Testis (tissue), 2 donors: ENCODE measurements at regions not wholly inside any gene's neighbourhood (a gene's known extent, or its start where the extent isn't known, plus 50 kb on each side); places are given as distances from the start of the nearest gene placed in this dataset.

ENCODE experiments used
- DNase-seq: peaks from one replicate; pipeline ENCODE4 v3.0.0-alpha.2; 2019
- H3K27ac ChIP-seq, 2 donors: fragments of 200-600 bp; sonication (generic); one replicate each; pipeline ENCODE4 v1.5.1; 2019
- H3K27me3 ChIP-seq: fragments of 200-600 bp; sonication (generic); one replicate; pipeline ENCODE4 v1.5.1; 2019
- H3K36me3 ChIP-seq: fragments of 200-600 bp; sonication (generic); one replicate; pipeline ENCODE4 v1.5.1; 2017; ENCODE audit warnings: low read depth; ENCODE audit errors: missing control alignments
- H3K4me1 ChIP-seq: fragments of 200-600 bp; sonication (generic); one replicate; pipeline ENCODE4 v1.5.1; 2019
- H3K4me3 ChIP-seq, 2 donors: fragments of 200-600 bp; sonication (generic); one replicate each; pipeline ENCODE4 v1.5.1; 2017 to 2019
- H3K9me3 ChIP-seq: fragments of 200-600 bp; sonication (generic); one replicate; pipeline ENCODE4 v1.5.1; 2017
- CTCF ChIP-seq, 3 experiments: fragments of 450-650 bp in 2 of 3; fragments of 200-600 bp in 1 of 3; sonication (generic) in 1 of 3; IDR thresholded peaks; one replicate each; pipeline ENCODE4 v1.5.1; 2016 to 2019; ENCODE audit warnings: antibody characterized with exemption in 3 of 3, mild to moderate bottlenecking in 2 of 3, moderate library complexity in 1 of 3
- POLR2A ChIP-seq: fragments of 450-650 bp; IDR thresholded peaks from one replicate; pipeline ENCODE4 v1.6.1; 2017; ENCODE audit warnings: antibody characterized with exemption, mild to moderate bottlenecking, moderate library complexity
- WGBS, 2 donors: methylation state at CpG; one replicate each; pipeline ENCODE4 v1.1.5; 2018; 5-methylcytosine and 5-hydroxymethylcytosine counted together
- intact Hi-C: fragments of 100-400 bp; cut with DNase I; formaldehyde crosslinking; loops from one replicate; pipeline ENCODE4 v1.15.1; 2023; ENCODE audit warnings: low total_unique reads

GRCh38 chr1:25134801-25135461, 97.4 kb downstream of the SYF2 start:
- no peaks in the 10 kb centered on the region for H3K9me3 ChIP-seq
- DNase-seq = no peak
- WGBS, 2 donors = 68% methylated on average over 7 of the region's 7 CpGs
- H3K27me3 ChIP-seq = no peaks in the 10 kb centered on the region
- no peaks in the 10 kb centered on the region for H3K36me3 ChIP-seq
- intact Hi-C loops = no loop called here
- TF ChIP-seq CTCF (IDR thresholded peaks at IDR 0.05) (no peak), POLR2A (no peak)
- no peak overlapping the region for H3K4me3 ChIP-seq
- H3K4me1 ChIP-seq = no peaks in the 10 kb centered on the region
- H3K27ac ChIP-seq = no peak overlapping the region

GRCh38 chr1:25134307-25134706, 98.0 kb downstream of the SYF2 start:
- no peaks in the 10 kb centered on the region for H3K27me3 ChIP-seq
- no peaks in the 10 kb centered on the region for H3K4me1 ChIP-seq
- no peak overlapping the region for H3K27ac ChIP-seq
- no peaks in the 10 kb centered on the region for H3K36me3 ChIP-seq
- no peaks in the 10 kb centered on the region for H3K9me3 ChIP-seq
- no peak overlapping the region for H3K4me3 ChIP-seq
- no peak for DNase-seq
- intact Hi-C loops = no loop called here
- TF ChIP-seq CTCF (IDR thresholded peaks at IDR 0.05) (no peak), POLR2A (no peak)
- WGBS, 2 donors = 87 to 90% methylated on average over 4 of the region's 4 CpGs

- WGBS, 2 donors = 75% methylated on average over 3 to 4 of the region's 4 CpGs
- intact Hi-C loops = no loop called here
- no peak overlapping the region for H3K4me3 ChIP-seq
- TF ChIP-seq POLR2A (no peak), CTCF (IDR thresholded peaks at IDR 0.05) (no peak)
- H3K4me1 ChIP-seq = no peaks in the 10 kb centered on the region
- H3K27ac ChIP-seq = no peak overlapping the region
- no peaks in the 10 kb centered on the region for H3K9me3 ChIP-seq
- H3K36me3 ChIP-seq = no peaks in the 10 kb centered on the region
- DNase-seq = no peak
- no peaks in the 10 kb centered on the region for H3K27me3 ChIP-seq
These were observed 100.5 kb downstream of the SYF2 start for GRCh38 chr1:25131794-25132193.

- TF ChIP-seq CTCF (IDR thresholded peaks at IDR 0.05) = no peak
- no peak overlapping the region for H3K4me3 ChIP-seq
- no peak overlapping the region for H3K27ac ChIP-seq
- WGBS, 2 donors = 78 to 81% methylated on average over 5 of the region's 5 CpGs
- H3K9me3 ChIP-seq = no peaks in the 10 kb centered on the region
- no peaks in the 10 kb centered on the region for H3K27me3 ChIP-seq
- intact Hi-C loops = no loop called here
- H3K36me3 ChIP-seq = no peaks in the 10 kb centered on the region
- no peaks in the 10 kb centered on the region for H3K4me1 ChIP-seq
- DNase-seq = no peak
These were observed 101.4 kb downstream of the SYF2 start for GRCh38 chr1:25130895-25131294.

- Histone ChIP-seq H3K4me1 (no peaks in the 10 kb centered on the region), H3K27ac (no peak overlapping the region), H3K27me3 (no peaks in the 10 kb centered on the region), H3K36me3 (no peaks in the 10 kb centered on the region), H3K9me3 (no peaks in the 10 kb centered on the region), H3K4me3 (no peak overlapping the region)
- DNase-seq = no peak
- WGBS, 2 donors = 82 to 84% methylated on average over 12 of the region's 12 CpGs
- intact Hi-C loops = no loop called here
- no peak for TF ChIP-seq POLR2A
- TF ChIP-seq CTCF (IDR thresholded peaks at IDR 0.05) = no peak
These were observed 102.9 kb downstream of the SYF2 start for GRCh38 chr1:25129380-25129779.
